IPS-18c (cell line): ENCODE measurements at regions not wholly inside any gene's neighbourhood (a gene's known extent, or its start where the extent isn't known, plus 50 kb on each side); places are given as distances from the start of the nearest gene placed in this dataset.
A peak's percentile ranks its signal among the peaks of the same experiment; 100 is the strongest.

Experiments
- H3K4me3 ChIP-seq: 2 replicates; pipeline ENCODE4 v1.7.0; 2013; ENCODE audit warnings: low read depth, mild to moderate bottlenecking, low read length, moderate library complexity; ENCODE audit not compliant: insufficient read depth
- H3K9me3 ChIP-seq: one replicate; pipeline ENCODE4 v1.6.1; 2013; ENCODE audit warnings: mild to moderate bottlenecking, low read length, moderate library complexity; ENCODE audit not compliant: control insufficient read depth, insufficient read depth

DNA sequence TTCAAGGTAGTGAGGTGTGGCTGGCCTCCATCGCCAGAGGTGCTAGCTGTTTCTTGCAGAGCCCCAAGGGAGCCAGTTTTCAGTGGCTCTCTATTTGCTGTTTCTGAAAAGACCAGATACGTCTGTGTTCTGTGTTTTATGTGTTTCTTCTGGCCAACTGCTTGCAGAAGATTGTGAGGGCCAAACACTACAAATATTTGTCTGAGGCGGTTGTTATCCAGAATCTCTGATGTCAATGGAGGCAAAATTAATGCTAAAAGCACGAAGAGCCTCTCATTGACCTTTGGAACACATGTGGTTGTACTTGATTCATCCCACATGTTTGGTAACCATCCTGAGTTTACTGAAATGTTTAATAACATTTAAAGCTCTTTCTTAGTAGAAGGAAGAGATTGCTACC lies 113.9 kb downstream of the CT47B1 start:
- peaks cover 12% of the 10 kb centered on the region for H3K9me3 ChIP-seq
- H3K4me3 ChIP-seq: no peak overlapping the region

- no peak overlapping the region for H3K4me3 ChIP-seq
- H3K9me3 ChIP-seq: peaks cover 8% of the 10 kb centered on the region
These were observed 116.0 kb downstream of the CT47B1 start for GRCh38 chrX:120759685-120760084.

- Histone ChIP-seq H3K4me3 (no peak overlapping the region), H3K9me3 (peaks cover 3% of the 10 kb centered on the region)
These were observed 120.4 kb downstream of the CT47B1 start for GRCh38 chrX:120755066-120755846.

DNA sequence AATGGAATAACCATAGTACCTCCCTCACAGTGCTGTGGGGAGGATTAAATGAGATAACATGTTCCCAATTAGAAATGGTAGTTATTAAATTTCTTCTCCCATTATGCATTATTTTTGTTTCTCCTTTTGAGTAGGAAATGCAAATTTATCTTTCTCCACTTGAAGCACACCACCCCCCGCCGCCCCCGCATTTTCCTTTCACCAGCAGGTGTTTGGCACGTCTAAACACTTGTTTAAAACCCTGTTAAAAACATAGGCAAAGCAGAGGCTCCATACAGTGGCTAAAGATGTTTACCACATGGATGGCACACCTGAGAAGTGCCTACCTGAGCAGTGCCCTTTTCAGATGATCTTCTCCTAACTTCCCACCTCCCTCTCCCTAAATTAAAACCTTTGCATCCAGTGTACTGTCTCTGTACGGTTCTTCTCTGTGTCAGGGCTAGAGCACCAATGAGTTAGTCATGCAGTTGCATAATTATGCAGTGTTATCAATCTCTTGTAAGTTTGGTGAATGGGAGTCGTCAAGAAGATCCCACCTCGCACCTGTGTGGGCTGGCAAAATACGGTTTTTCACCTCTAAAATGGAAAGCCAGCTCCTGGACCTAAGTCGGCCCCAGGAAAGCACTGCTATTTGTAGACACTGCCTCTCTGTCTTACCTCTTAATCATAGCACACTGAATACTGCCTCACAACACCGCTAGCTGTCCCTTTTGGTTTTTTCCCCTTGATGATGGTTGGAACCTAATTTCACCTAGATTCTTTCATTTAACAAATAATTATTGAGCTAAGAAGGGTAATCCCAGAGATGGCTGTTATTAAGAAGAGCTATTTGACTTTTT lies 122.0 kb downstream of the CT47B1 start:
- no peaks in the 10 kb centered on the region for H3K9me3 ChIP-seq
- H3K4me3 ChIP-seq: no peak overlapping the region

- no peak overlapping the region for H3K4me3 ChIP-seq
- no peaks in the 10 kb centered on the region for H3K9me3 ChIP-seq
These were observed 122.7 kb upstream of the C1GALT1C1 start for GRCh38 chrX:120752431-120753082.

DNA sequence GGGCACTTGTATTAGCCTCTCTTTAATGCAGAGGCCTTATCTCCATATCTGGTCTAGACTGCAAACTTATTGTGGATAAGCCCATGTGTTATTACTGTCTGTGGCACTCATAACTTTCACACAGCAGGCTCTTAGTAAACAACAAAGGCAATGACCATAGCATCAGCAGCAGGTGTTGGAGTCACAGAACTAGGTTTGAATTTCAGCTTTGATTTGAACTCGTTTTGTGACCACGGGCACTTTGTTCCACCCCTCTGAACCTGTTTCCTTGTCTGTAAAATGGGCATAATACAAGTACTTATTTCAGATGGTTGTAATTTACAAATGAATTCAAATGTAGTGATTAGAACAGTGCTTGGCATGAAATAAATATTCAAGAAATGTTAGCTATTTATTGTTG lies 121.8 kb upstream of the C1GALT1C1 start:
- H3K9me3 ChIP-seq: no peaks in the 10 kb centered on the region
- H3K4me3 ChIP-seq: no peak overlapping the region

GRCh38 chrX:120750381-120750780 lies 120.5 kb upstream of the C1GALT1C1 start:
- Histone ChIP-seq H3K4me3 (no peak overlapping the region), H3K9me3 (no peaks in the 10 kb centered on the region)

DNA sequence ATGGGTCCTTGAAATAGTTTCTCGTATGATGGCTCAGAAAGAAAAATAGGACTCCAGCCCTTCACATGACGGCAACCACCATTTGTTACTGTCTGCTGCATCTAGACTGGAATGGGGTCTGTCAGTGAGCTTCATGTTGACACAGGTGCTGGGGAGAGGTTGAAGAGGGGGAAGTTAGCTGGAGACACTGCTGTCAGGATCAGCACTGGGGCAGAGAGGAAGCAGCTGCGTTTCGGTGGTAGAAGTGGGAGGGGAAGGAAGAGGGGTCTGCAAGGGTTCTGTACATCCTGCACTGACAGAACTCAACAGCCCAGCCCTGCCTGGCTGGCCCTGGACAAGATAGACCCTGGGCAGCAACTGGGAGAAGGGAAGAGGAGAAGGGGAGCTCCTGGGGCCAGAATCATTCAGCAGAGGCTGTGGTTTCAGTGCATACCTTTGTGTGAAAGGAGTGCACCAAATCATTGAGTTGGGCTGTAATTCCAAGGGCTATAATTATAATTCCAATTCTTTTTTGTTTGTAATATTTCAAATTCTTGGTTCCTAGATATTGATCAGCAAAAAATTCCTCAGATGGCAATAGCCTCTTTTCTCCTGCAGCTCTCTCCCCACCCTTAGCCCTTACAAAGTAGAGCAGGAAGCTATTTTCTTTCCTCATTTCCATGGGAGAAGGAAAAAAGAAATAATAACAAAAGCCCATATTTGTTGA lies 119.4 kb upstream of the C1GALT1C1 start:
- no peaks in the 10 kb centered on the region for H3K9me3 ChIP-seq
- H3K4me3 ChIP-seq: peak overlapping the region; percentile 10; the same call in 1 of the 2 replicates

DNA sequence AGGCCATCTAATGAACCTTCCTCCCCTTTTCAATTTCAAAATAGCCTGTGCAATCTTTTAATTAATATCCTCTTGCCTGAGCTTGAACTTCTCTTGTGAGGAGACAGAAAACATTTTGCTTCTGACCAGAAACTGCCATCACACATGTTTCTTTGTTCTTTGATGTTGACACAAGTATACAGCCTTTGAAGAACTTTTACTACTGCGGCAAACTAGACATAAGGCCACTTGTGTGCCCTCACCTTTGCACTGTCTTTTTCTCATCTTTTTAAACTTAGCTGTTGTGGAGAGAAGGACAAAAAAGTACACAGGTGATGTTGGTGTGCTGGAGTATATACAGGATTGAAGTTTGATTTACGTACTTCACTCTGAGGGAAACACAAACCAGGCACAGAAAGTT lies 116.3 kb upstream of the C1GALT1C1 start:
- Histone ChIP-seq H3K9me3 (peaks cover 2% of the 10 kb centered on the region), H3K4me3 (no peak overlapping the region)

- no peak overlapping the region for H3K4me3 ChIP-seq
- H3K9me3 ChIP-seq: peaks cover 2% of the 10 kb centered on the region
These were observed 113.3 kb upstream of the C1GALT1C1 start for GRCh38 chrX:120742946-120743665.

DNA sequence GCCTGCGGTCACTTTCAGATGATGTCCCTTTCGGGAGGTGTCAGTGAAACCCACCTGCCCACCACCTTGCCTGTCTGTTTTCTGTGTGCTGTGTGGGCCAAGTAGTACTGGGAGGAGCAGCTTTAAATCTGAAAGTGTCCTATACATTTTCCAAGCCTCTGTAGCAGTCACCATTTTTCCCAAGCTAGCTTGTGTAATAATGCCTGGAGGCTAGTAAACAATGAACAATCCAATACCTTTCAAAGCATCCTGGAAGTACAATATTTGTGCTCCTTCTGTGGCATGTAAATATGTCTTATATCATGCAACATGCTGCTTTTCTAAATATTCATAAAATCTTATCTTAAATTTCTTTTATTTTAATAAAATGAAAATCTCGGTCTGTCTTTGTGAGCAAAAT lies 111.6 kb upstream of the C1GALT1C1 start:
- Histone ChIP-seq H3K4me3 (no peak overlapping the region), H3K9me3 (peaks cover 2% of the 10 kb centered on the region)

DNA sequence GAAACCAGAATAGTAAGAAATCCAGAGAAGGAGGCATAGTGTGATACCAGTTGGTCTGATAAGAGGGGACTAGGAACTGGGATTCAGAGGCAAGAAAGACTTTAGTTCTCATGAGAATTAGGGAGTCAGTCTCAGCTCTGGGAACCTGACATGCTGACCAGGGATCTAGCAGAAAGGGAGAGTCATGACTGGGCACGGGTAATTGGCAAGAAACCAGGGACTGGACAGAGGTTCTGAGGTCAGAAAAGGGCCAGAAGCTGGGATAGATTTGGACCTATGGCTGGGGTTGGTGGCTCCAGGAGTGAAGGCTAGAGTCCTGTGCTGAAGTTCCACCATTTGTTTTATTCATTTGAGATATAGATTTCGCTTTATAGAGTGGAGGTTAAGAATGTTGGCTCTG lies 110.2 kb upstream of the C1GALT1C1 start:
- Histone ChIP-seq H3K4me3 (no peak overlapping the region), H3K9me3 (peaks cover 2% of the 10 kb centered on the region)

- no peak overlapping the region for H3K4me3 ChIP-seq
- H3K9me3 ChIP-seq: peaks cover 2% of the 10 kb centered on the region
These were observed 109.4 kb upstream of the C1GALT1C1 start for GRCh38 chrX:120739300-120739699.

GRCh38 chrX:120736989-120737388 lies 107.1 kb upstream of the C1GALT1C1 start:
- H3K4me3 ChIP-seq: no peak overlapping the region
- no peaks in the 10 kb centered on the region for H3K9me3 ChIP-seq

DNA sequence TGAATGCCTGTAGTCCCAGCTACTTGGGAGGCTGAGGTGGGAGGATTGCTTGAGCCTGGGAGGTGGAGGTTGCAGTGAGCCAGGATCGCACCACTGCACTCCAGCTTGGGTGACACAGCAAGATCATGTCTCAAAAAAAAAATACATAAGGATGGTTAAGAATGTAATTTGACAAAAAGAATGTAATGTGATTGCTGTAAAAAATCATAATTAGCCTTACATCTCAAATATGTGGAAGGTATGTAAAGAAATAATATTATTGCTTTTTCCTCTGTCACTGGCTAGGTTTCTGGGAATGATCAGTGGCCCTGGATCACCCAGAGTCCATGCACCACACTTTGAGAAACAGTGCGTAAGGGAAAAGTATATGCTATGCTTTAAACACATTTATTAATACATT lies 106.1 kb upstream of the C1GALT1C1 start:
- H3K4me3 ChIP-seq: no peak overlapping the region
- no peaks in the 10 kb centered on the region for H3K9me3 ChIP-seq

DNA sequence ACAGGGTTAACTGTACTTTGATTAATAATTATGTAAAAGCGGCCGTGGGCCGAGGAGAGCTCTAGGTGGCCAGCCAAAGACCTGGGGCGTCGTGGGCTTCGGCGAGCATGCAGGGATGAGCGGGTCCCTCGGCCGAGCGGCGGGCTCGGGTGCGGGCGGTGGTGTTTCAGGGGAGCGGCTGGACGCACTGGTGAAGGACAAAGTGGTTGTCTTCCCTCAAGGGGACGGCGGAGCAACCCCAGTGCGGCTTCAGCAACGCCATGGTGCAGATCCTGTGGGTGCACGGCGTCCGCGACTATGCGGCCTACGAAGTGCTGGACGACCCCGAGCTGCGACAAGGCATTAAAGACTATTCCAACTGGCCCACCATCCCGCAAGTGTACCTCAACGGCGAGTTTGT lies 103.0 kb upstream of the C1GALT1C1 start:
- Histone ChIP-seq H3K4me3 (no peak overlapping the region), H3K9me3 (no peaks in the 10 kb centered on the region)

DNA sequence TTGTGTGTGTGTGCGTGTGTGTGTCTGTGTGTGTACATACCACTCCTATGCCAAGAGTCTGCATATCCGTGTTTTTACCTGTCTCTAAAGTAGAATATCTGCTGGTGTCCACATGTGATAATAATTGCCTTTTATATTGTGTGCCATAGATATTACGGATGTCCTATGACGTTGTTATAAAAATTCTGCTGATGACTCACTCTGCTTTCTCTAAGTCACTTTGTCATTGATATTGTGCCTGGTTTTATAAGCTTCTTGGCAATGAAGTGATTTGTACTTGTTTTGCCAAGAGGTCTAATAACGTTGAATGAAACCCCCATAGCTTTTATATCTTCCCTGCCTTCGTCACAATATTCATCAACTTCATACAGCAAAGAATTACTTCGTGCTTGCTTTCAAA lies 102.6 kb upstream of the C1GALT1C1 start:
- Histone ChIP-seq H3K9me3 (no peaks in the 10 kb centered on the region), H3K4me3 (no peak overlapping the region)
